T-cell (primary cell): ENCODE measurements at regions not wholly inside any gene's neighbourhood (a gene's known extent, or its start where the extent isn't known, plus 50 kb on each side); places are given as distances from the start of the nearest gene placed in this dataset.

Experiments used
- ATAC-seq, 4 experiments: fragments of 200-7000 bp in 3 of 4; fragments of 150-1000 bp in 1 of 4; cut with Tn5 transposase; replicated peaks in 1 of 4; 1 replicate in 3 of 4; 2 replicates in 1 of 4; pipeline ENCODE4 v1.10.0; 2021; ENCODE audit warnings: moderate library complexity in 3 of 4, mild to moderate bottlenecking in 2 of 4, moderate number of reproducible peaks in 1 of 4
- CTCF ChIA-PET, 2 donors: fragments of 300-600 bp; sonication (Branson Sonifier 250); formaldehyde crosslinking; loops; one replicate each; lab custom pipeline; 2022; ENCODE audit warnings: antibody characterized with exemption in 2 of 2; lab: Charles Lee
- POLR2A ChIA-PET, 2 donors: fragments of 300-600 bp; sonication (Branson Sonifier 250); formaldehyde crosslinking; loops; one replicate each; lab custom pipeline; 2022; ENCODE audit warnings: antibody characterized with exemption in 2 of 2; lab: Charles Lee
- DNase-seq, 35 experiments: peaks; one replicate each; pipeline versions ENCODE4 v3.0.0 to v3.0.0-alpha.2; 2013 to 2023
- H3K27ac ChIP-seq: one replicate; pipeline ENCODE4 v1.5.1; 2013; ENCODE audit warnings: low read length
- H3K27me3 ChIP-seq, 2 experiments: replicated peaks in 1 of 2; 1 replicate in 1 of 2; 2 replicates in 1 of 2; pipeline versions ENCODE4 v1.6.1 to v1.7.0; 2013; ENCODE audit warnings: low read length in 1 of 2, mixed read lengths in 1 of 2; ENCODE audit not compliant: control insufficient read depth in 2 of 2, insufficient read depth in 2 of 2; ENCODE audit errors: extremely low read depth in 1 of 2
- H3K36me3 ChIP-seq, 2 donors: 1 replicate in 1 of 2; 2 replicates in 1 of 2; pipeline versions ENCODE4 v1.6.1 to v1.7.0; 2013; ENCODE audit warnings: low read length in 1 of 2; ENCODE audit not compliant: control insufficient read depth in 2 of 2, insufficient read depth in 1 of 2; ENCODE audit errors: extremely low read depth in 1 of 2
- H3K4me1 ChIP-seq, 2 experiments: 1 replicate in 1 of 2; 2 replicates in 1 of 2; pipeline versions ENCODE4 v1.6.1 to v1.7.0; 2013; ENCODE audit warnings: low read length in 2 of 2, mixed read lengths in 1 of 2; ENCODE audit not compliant: insufficient read depth in 2 of 2, control insufficient read depth in 1 of 2; ENCODE audit errors: extremely low read depth in 1 of 2
- H3K4me3 ChIP-seq, 2 donors: 1 replicate in 1 of 2; 2 replicates in 1 of 2; pipeline versions ENCODE4 v1.5.1 to v1.7.0; 2013; ENCODE audit warnings: mild to moderate bottlenecking in 2 of 2, low read length in 1 of 2, moderate library complexity in 1 of 2; ENCODE audit not compliant: control insufficient read depth in 1 of 2; ENCODE audit errors: extremely low read depth in 1 of 2
- H3K9me3 ChIP-seq: 2 replicates; pipeline ENCODE4 v1.7.0; 2013
- H3K27ac Mint-ChIP-seq, 2 donors: one replicate each; pipeline ENCODE4 v1.8.0; 2020 to 2021; ENCODE audit warnings: mild to moderate bottlenecking in 2 of 2, mixed read lengths in 2 of 2
- H3K27me3 Mint-ChIP-seq, 2 donors: one replicate each; pipeline ENCODE4 v1.8.0; 2021 to 2022; ENCODE audit warnings: mixed read lengths in 2 of 2
- H3K36me3 Mint-ChIP-seq: one replicate; pipeline ENCODE4 v1.8.0; 2021; ENCODE audit warnings: mixed read lengths
- H3K4me1 Mint-ChIP-seq, 3 donors: one replicate each; pipeline ENCODE4 v1.8.0; 2020 to 2022; ENCODE audit warnings: mixed read lengths in 3 of 3, mild to moderate bottlenecking in 1 of 3
- H3K4me3 Mint-ChIP-seq, 3 donors: one replicate each; pipeline ENCODE4 v1.8.0; 2020 to 2022; ENCODE audit warnings: mild to moderate bottlenecking in 3 of 3, mixed read lengths in 3 of 3, moderate library complexity in 3 of 3
- H3K9me3 Mint-ChIP-seq, 3 donors: one replicate each; pipeline ENCODE4 v1.8.0; 2020 to 2022; ENCODE audit warnings: mixed read lengths in 3 of 3
- WGBS: methylation state at CpG from one replicate; pipeline ENCODE4 v1.1.5; 2013; ENCODE audit warnings: missing lambda C conversion rate; ENCODE audit not compliant: insufficient coverage; 5-methylcytosine and 5-hydroxymethylcytosine counted together

DNA sequence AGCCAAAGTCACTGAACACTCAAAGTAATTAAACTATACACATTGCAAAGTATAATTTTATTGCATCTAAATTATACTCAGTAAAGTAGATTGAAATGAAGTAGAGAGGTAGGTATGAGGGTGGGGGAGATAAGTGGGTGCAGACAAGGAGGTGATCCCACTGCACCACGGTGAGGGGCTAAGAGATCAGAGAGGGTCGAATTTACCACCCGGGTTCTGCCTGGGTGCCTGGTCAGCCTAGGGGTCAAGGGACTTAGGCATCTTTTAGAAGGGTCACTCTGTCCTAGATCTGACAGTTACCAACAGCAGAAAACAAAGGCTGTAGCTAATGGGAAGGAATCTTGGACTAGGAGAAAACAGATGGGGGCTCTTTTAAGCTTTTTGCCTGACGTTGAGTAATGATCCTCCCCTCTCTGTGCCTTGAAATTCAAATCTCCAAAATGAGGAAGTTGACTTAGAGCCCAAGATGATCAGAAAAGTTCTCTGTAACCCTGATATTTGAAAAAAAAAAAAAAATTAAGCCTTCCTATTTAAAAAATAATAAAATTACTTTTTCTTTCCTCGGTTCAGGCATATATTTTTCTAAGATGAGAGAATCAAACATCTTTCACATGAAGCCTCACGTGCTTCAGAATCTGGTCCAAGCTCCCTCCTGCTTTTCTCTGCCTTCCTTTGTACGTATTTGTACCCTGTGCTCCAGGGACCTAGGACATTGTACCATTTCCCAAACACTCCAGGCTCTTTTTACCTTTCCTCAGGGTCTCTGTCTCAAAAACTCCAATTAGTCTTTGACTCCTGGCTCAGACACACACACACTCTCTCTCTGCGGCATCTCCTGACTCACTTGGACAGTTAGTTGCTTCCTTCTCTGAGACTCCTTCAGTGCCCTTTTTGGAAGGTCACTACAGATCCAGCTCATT is 353.9 kb downstream of the CYRIA start:
- Mint-ChIP-seq H3K27me3 (peaks cover 0 to 2% of the 10 kb centered on the region in 2 donors), H3K4me3 (no peak overlapping the region), H3K36me3 (no peaks in the 10 kb centered on the region), H3K9me3 (no peaks in the 10 kb centered on the region), H3K27ac (no peak overlapping the region), H3K4me1 (no peaks in the 10 kb centered on the region)
- ATAC-seq (no peak), DNase-seq (no peak)
- no peaks in the 10 kb centered on the region for H3K9me3 ChIP-seq
- ChIA-PET CTCF (no interaction called here), POLR2A (no interaction called here)
- no peaks in the 10 kb centered on the region for H3K36me3 ChIP-seq
- no peak overlapping the region for H3K27ac ChIP-seq
- no peaks in the 10 kb centered on the region for H3K27me3 ChIP-seq
- H3K4me1 ChIP-seq = no peaks in the 10 kb centered on the region
- H3K4me3 ChIP-seq = no peak overlapping the region
- WGBS = 64% methylated on average over 3 of the region's 8 CpGs

DNA sequence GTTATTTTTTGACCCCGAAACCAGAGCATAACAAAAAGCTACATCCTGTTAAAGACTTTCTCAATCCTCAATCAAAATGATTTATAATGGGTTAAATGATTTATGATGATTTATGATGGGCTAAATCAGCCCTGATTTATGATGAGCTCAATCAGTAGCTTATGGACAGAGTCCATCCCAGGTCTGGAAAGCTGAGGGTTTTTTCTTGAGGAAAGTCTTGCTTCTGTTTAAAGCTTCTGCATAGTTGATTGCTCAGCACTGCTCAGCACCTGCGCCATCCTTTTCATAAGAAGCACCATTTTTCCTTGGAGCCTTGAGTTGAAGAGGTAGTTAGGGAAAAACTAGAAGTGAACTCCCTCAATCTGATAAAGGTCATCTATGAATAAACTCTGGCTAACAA is 356.8 kb downstream of the CYRIA start:
- H3K4me3 Mint-ChIP-seq = no peak overlapping the region
- H3K27me3 Mint-ChIP-seq = peaks cover 4 to 12% of the 10 kb centered on the region in 2 donors
- CTCF ChIA-PET = interaction anchor here (0.6 to 0.7 kb wide), 2 partner anchors 36 to 169 kb away, joined by 3 read pairs; no protein-coding TSS in a partner anchor
- H3K27ac Mint-ChIP-seq = no peak overlapping the region
- no CpG with 5 or more reads among the region's 2 CpGs for WGBS
- no peaks in the 10 kb centered on the region for H3K36me3 ChIP-seq
- H3K4me1 ChIP-seq = no peaks in the 10 kb centered on the region
- DNase-seq = no peak
- no peak overlapping the region for H3K27ac ChIP-seq
- peaks cover 0 to 4% (median 0%) of the 10 kb centered on the region in 3 donors for H3K4me1 Mint-ChIP-seq
- H3K36me3 Mint-ChIP-seq = no peaks in the 10 kb centered on the region
- H3K9me3 Mint-ChIP-seq = no peaks in the 10 kb centered on the region
- no peaks in the 10 kb centered on the region for H3K9me3 ChIP-seq
- POLR2A ChIA-PET = interaction anchor here (0.6 to 0.7 kb wide), 3 partner anchors 32 to 1071 kb away, joined by 3 to 5 read pairs (median 4); no protein-coding TSS in a partner anchor
- no peak overlapping the region for H3K4me3 ChIP-seq
- H3K27me3 ChIP-seq = no peaks in the 10 kb centered on the region
- ATAC-seq = no peak

DNA sequence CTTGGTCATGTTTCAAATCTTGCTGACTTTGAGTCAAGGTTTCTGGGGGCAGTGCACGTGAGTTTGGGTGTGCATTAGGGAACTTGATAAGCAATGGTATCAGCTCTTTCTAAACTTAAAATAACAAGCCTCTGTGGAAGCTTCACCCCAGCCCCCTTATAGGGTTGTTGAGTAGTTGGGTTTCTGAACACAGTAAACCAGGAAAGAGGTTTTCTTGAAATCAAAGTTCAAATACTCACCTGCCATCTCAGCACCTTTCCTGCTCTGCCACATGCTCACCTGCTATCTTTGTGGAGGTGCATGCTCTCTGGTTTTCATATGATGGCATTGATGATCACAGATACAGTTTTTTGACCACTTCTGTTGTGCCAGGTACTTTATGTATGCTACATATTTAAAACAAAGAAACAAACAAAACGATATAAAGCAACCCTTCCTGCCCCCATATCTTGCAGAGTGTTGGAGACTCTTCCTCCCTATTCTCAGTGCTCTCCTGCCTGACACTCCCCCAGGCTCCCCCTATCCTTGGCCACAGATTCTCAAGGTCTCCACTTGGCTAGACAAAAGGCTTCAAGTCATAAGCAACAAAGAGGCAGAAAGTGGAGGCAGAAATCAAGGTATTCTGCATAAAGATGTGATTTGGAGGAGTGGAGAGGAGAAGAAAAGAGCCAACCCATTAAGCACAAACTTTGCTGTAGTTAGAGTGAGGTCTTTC is 360.6 kb downstream of the CYRIA start:
- H3K27me3 Mint-ChIP-seq = peaks cover 7 to 32% of the 10 kb centered on the region in 2 donors

DNA sequence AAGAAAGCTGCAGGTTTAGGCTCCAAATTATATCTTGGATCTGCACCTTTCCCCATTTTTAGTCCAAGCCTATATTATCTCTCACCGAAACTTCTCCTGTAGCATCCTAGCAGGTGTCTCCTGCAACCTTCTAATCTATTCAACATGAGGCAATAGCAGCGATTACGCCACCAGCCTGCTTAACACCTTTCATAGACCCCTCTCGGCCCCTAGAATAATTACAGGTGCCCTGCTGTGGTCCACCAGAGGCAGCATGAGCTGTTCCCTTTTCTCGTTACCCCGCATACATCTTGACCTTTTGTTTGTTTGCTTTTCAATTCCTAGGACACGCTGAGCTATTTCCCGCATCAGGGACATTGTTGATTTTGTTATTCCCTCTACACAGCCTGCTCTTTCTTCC is 361.9 kb downstream of the CYRIA start:
- peak overlapping the region in 1 of 3 donors; percentile 30 for H3K4me3 Mint-ChIP-seq
- no peaks in the 10 kb centered on the region for H3K36me3 Mint-ChIP-seq
- H3K4me1 Mint-ChIP-seq = peaks cover 0 to 15% (median 8%) of the 10 kb centered on the region in 3 donors

More for the DNA sequence above, 360.6 kb downstream of the CYRIA start:
- H3K4me1 Mint-ChIP-seq = peaks cover 0 to 15% (median 8%) of the 10 kb centered on the region in 3 donors
- no CpG with 5 or more reads among the region's 2 CpGs for WGBS
- Histone ChIP-seq H3K27me3 (peaks cover 0 to 4% of the 10 kb centered on the region in 2 experiments), H3K9me3 (no peaks in the 10 kb centered on the region), H3K4me1 (no peaks in the 10 kb centered on the region), H3K36me3 (no peaks in the 10 kb centered on the region), H3K4me3 (no peak overlapping the region), H3K27ac (no peak overlapping the region)
- no peak overlapping the region for H3K4me3 Mint-ChIP-seq
- H3K36me3 Mint-ChIP-seq = no peaks in the 10 kb centered on the region
- DNase-seq = no peak
- no peak for ATAC-seq
- H3K27ac Mint-ChIP-seq = no peak overlapping the region
- CTCF ChIA-PET = no interaction called here
- peaks cover 0 to 2% (median 0%) of the 10 kb centered on the region in 3 donors for H3K9me3 Mint-ChIP-seq
- POLR2A ChIA-PET = no interaction called here

DNA sequence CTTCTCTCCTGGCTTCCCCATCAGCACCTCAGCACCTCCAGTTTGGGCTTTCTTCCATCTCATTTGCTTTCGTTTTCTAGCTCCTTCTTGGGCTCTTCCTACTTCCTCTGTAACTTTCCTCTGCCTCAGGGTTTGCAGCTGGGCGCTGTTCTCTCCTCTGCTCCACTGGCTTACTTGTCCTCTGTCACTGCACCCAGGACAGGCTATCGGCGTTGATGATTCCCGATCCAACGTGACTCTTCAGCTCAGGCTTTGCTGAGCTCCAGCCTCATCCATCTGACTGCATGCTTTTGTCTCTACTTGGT is 362.4 kb downstream of the CYRIA start:
- no peak overlapping the region for H3K27ac Mint-ChIP-seq
- peaks cover 0 to 2% (median 0%) of the 10 kb centered on the region in 3 donors for H3K9me3 Mint-ChIP-seq
- peaks cover 7 to 34% of the 10 kb centered on the region in 2 donors for H3K27me3 Mint-ChIP-seq
- H3K4me1 ChIP-seq = no peaks in the 10 kb centered on the region
- peaks cover 0 to 15% (median 8%) of the 10 kb centered on the region in 3 donors for H3K4me1 Mint-ChIP-seq
- 48% methylated on average over 6 of the region's 6 CpGs for WGBS
- H3K4me3 Mint-ChIP-seq = peak overlapping the region in 1 of 3 donors; percentile 30
- no peaks in the 10 kb centered on the region for H3K36me3 Mint-ChIP-seq
- DNase-seq (no peak), ATAC-seq (no peak)
- no peaks in the 10 kb centered on the region for H3K9me3 ChIP-seq
- peak overlapping the region in 1 of 2 donors; percentile 29 for H3K4me3 ChIP-seq
- POLR2A ChIA-PET = no interaction called here
- peaks cover 0 to 4% of the 10 kb centered on the region in 2 experiments for H3K27me3 ChIP-seq
- no peak overlapping the region for H3K27ac ChIP-seq
- CTCF ChIA-PET = no interaction called here
- H3K36me3 ChIP-seq = no peaks in the 10 kb centered on the region

More for the DNA sequence above, 361.9 kb downstream of the CYRIA start:
- DNase-seq (no peak), ATAC-seq (no peak)
- no peaks in the 10 kb centered on the region for H3K4me1 ChIP-seq
- H3K36me3 ChIP-seq = no peaks in the 10 kb centered on the region
- no peak overlapping the region for H3K4me3 ChIP-seq
- Mint-ChIP-seq H3K27me3 (peaks cover 7 to 32% of the 10 kb centered on the region in 2 donors), H3K27ac (no peak overlapping the region), H3K9me3 (peaks cover 0 to 2% (median 0%) of the 10 kb centered on the region in 3 donors)
- 88% methylated on average over 7 of the region's 8 CpGs for WGBS
- H3K27ac ChIP-seq = no peak overlapping the region
- H3K9me3 ChIP-seq = no peaks in the 10 kb centered on the region
- ChIA-PET CTCF (no interaction called here), POLR2A (no interaction called here)
- H3K27me3 ChIP-seq = peaks cover 0 to 4% of the 10 kb centered on the region in 2 experiments

DNA sequence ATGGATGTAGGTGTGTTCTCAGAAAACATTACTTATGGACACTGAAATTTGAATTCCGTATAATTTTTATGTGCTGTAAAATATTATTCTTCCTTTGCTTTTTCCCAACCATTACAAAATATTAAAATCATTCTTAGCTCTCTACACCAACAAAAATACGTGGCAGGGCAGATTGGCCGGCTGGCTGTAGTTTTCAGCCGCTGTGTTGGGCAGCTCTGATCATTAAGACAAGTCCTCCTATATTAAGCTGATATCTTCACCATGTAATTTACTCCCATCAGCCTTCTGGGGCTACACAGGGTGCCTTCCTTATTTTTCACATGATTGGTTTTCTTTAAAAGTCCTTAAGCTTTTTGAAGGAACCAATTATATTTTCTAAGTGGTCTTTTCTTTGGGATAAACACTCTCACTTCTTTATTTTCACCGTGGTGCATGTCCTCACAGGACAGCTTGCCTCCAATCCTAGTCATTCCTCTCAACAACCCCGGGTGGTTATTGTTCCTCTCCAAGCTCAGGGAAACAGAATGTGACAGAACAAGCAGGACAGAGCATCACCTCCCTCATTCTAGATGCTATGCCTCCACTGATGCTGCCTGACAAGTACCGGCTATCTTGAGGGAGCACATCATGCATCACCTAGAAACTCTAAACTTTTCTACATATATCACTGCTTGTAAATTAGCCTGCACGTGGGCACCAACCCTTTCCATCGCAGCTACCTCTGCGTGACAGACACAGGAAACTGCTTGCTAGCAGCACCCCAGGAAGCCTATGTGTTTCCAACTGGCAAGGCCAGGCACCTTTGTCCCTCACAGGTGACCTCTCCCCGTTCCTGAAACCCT is 362.3 kb downstream of the MYCN start:
- H3K36me3 Mint-ChIP-seq = no peaks in the 10 kb centered on the region

More for the DNA sequence above, 362.3 kb downstream of the MYCN start:
- ATAC-seq (no peak), DNase-seq (no peak)
- CTCF ChIA-PET = no interaction called here
- Histone ChIP-seq H3K9me3 (no peaks in the 10 kb centered on the region), H3K4me3 (peak overlapping the region in 1 of 2 donors; percentile 29), H3K4me1 (no peaks in the 10 kb centered on the region), H3K27me3 (peaks cover 0 to 4% of the 10 kb centered on the region in 2 experiments), H3K36me3 (no peaks in the 10 kb centered on the region), H3K27ac (no peak overlapping the region)
- peaks cover 7 to 35% of the 10 kb centered on the region in 2 donors for H3K27me3 Mint-ChIP-seq
- POLR2A ChIA-PET = no interaction called here
- H3K9me3 Mint-ChIP-seq = peaks cover 0 to 2% (median 0%) of the 10 kb centered on the region in 3 donors
- H3K4me1 Mint-ChIP-seq = peaks cover 0 to 15% (median 8%) of the 10 kb centered on the region in 3 donors
- H3K4me3 Mint-ChIP-seq = peak overlapping the region in 1 of 3 donors; percentile 30
- no peak overlapping the region for H3K27ac Mint-ChIP-seq
- 33% methylated on average over 6 of the region's 11 CpGs for WGBS
